Liver (tissue), 8 donors: ENCODE measurements at regions not wholly inside any gene's neighbourhood (a gene's known extent, or its start where the extent isn't known, plus 50 kb on each side); places are given as distances from the start of the nearest gene placed in this dataset.

ENCODE experiments used
- DNase-seq: peaks from one replicate; pipeline ENCODE4 v3.0.0-alpha.2; 2017; ENCODE audit warnings: low spot score
- H3K27ac ChIP-seq, 2 donors: one replicate each; pipeline ENCODE4 v1.7.0; 2013; ENCODE audit warnings: inconsistent platforms in 2 of 2, low read length in 2 of 2, control low read depth in 1 of 2, low read depth in 1 of 2, mild to moderate bottlenecking in 1 of 2
- H3K27me3 ChIP-seq, 4 donors: one replicate each; pipeline versions ENCODE4 v1.6.1 to v1.7.0; 2013; ENCODE audit warnings: low read length in 3 of 4, inconsistent platforms in 1 of 4, mild to moderate bottlenecking in 1 of 4, moderate library complexity in 1 of 4; ENCODE audit not compliant: control insufficient read depth in 4 of 4, insufficient read depth in 4 of 4
- H3K36me3 ChIP-seq, 4 donors: one replicate each; pipeline versions ENCODE4 v1.6.1 to v1.7.0; 2013; ENCODE audit warnings: low read length in 3 of 4, mild to moderate bottlenecking in 3 of 4, low read depth in 1 of 4, moderate library complexity in 1 of 4; ENCODE audit not compliant: control insufficient read depth in 4 of 4, insufficient read depth in 3 of 4
- H3K4me1 ChIP-seq, 4 donors: one replicate each; pipeline versions ENCODE4 v1.6.1 to v1.7.0; 2013; ENCODE audit warnings: low read length in 3 of 4, mild to moderate bottlenecking in 3 of 4, moderate library complexity in 1 of 4; ENCODE audit not compliant: control insufficient read depth in 4 of 4, insufficient read depth in 4 of 4
- H3K4me3 ChIP-seq, 3 donors: one replicate each; pipeline versions ENCODE4 v1.6.1 to v1.7.0; 2013; ENCODE audit warnings: low read length in 3 of 3, control low read depth in 1 of 3, low read depth in 1 of 3, mild to moderate bottlenecking in 1 of 3
- H3K9ac ChIP-seq, 2 donors: one replicate each; pipeline ENCODE4 v1.7.0; 2013; ENCODE audit warnings: low read length in 2 of 2, mild to moderate bottlenecking in 2 of 2, moderate library complexity in 2 of 2, control low read depth in 1 of 2, low read depth in 1 of 2
- H3K9me3 ChIP-seq, 4 donors: one replicate each; pipeline versions ENCODE4 v1.6.1 to v1.7.0; 2013; ENCODE audit warnings: low read length in 3 of 4; ENCODE audit not compliant: control insufficient read depth in 4 of 4
- EGR1 ChIP-seq, 2 donors: IDR thresholded peaks; 2 replicates each; pipeline ENCODE4 v1.6.1; 2016 to 2018; ENCODE audit warnings: antibody characterized with exemption in 2 of 2, low read depth in 2 of 2
- FOXA1 ChIP-seq: IDR thresholded peaks from 2 replicates; pipeline ENCODE4 v1.6.1; 2016; ENCODE audit warnings: antibody characterized with exemption
- FOXA2 ChIP-seq: IDR thresholded peaks from 2 replicates; pipeline ENCODE4 v1.6.1; 2016; ENCODE audit warnings: antibody characterized with exemption
- GABPA ChIP-seq, 2 donors: IDR thresholded peaks in 1 of 2; conservative IDR thresholded peaks in 1 of 2; 2 replicates each; pipeline ENCODE4 v1.6.1; 2016; ENCODE audit warnings: antibody characterized with exemption in 2 of 2, mild to moderate bottlenecking in 1 of 2, moderate library complexity in 1 of 2
- HNF4A ChIP-seq, 2 donors: conservative IDR thresholded peaks; 2 replicates each; pipeline ENCODE4 v1.6.1; 2016; ENCODE audit warnings: antibody characterized with exemption in 2 of 2, mild to moderate bottlenecking in 2 of 2
- HNF4G ChIP-seq: IDR thresholded peaks from 2 replicates; pipeline ENCODE4 v1.6.1; 2016; ENCODE audit warnings: antibody characterized with exemption
- JUND ChIP-seq, 2 donors: IDR thresholded peaks; 2 replicates each; pipeline ENCODE4 v1.6.1; 2016; ENCODE audit warnings: antibody characterized with exemption in 2 of 2
- MAX ChIP-seq: IDR thresholded peaks from 2 replicates; pipeline ENCODE4 v1.6.1; 2016; ENCODE audit warnings: antibody characterized with exemption
- NR2F2 ChIP-seq: IDR thresholded peaks from 2 replicates; pipeline ENCODE4 v1.6.1; 2016; ENCODE audit warnings: antibody characterized with exemption
- RAD21 ChIP-seq, 2 donors: IDR thresholded peaks; 2 replicates each; pipeline ENCODE4 v1.6.1; 2016; ENCODE audit warnings: antibody characterized with exemption in 2 of 2, mild to moderate bottlenecking in 2 of 2
- RXRA ChIP-seq, 2 donors: IDR thresholded peaks; 2 replicates each; pipeline ENCODE4 v1.6.1; 2017 to 2018; ENCODE audit warnings: antibody characterized with exemption in 2 of 2, mild to moderate bottlenecking in 1 of 2
- SP1 ChIP-seq: IDR thresholded peaks from 2 replicates; pipeline ENCODE4 v1.6.1; 2018; ENCODE audit warnings: antibody characterized with exemption, mild to moderate bottlenecking
- TAF1 ChIP-seq: conservative IDR thresholded peaks from 2 replicates; pipeline ENCODE4 v1.6.1; 2016; ENCODE audit warnings: antibody characterized with exemption, mild to moderate bottlenecking
- YY1 ChIP-seq: IDR thresholded peaks from 2 replicates; pipeline ENCODE4 v1.6.1; 2016; ENCODE audit warnings: antibody characterized with exemption, mild to moderate bottlenecking
- WGBS: extraction: QIAGEN DNeasy Blood & Tissue Kit; methylation state at CpG from one replicate; pipeline ENCODE4 v1.1.7; 2013; 5-methylcytosine and 5-hydroxymethylcytosine counted together
- TF ChIP-seq, protein P1 (sequence below): IDR thresholded peaks from 2 replicates; pipeline ENCODE4 v1.6.1; 2016; ENCODE audit warnings: antibody characterized with exemption
- TF ChIP-seq, protein P2 (sequence below): fragments of 150-350 bp; IDR thresholded peaks from 2 replicates; pipeline ENCODE4 v1.5.1; 2017; ENCODE audit warnings: improper control_type of control experiment, low read depth, low read length; ENCODE audit not compliant: missing input control
- TF ChIP-seq, protein P3 (sequence below): IDR thresholded peaks from 2 replicates; pipeline ENCODE4 v1.6.1; 2016; ENCODE audit warnings: antibody characterized with exemption
- TF ChIP-seq, protein P4 (sequence below): IDR thresholded peaks from 2 replicates; pipeline ENCODE4 v1.6.1; 2016; ENCODE audit warnings: antibody characterized with exemption, mild to moderate bottlenecking
- donor health status: healthy.
- donor health status: healthy.
- donor health status: healthy.
- donor health status: healthy.
- donor health status: healthy.

GRCh38 chr9:20255052-20255451, 367.2 kb downstream of the MLLT3 start:
- H3K9me3 ChIP-seq, result no peaks in the 10 kb centered on the region
- no peaks in the 10 kb centered on the region for H3K36me3 ChIP-seq
- no peak overlapping the region for H3K4me3 ChIP-seq
- no peak for DNase-seq
- no peak overlapping the region for H3K27ac ChIP-seq
- no peaks in the 10 kb centered on the region for H3K4me1 ChIP-seq
- WGBS, result 80% methylated on average over 3 of the region's 3 CpGs
- no peak overlapping the region for H3K9ac ChIP-seq
- no peaks in the 10 kb centered on the region for H3K27me3 ChIP-seq
- TF ChIP-seq JUND (IDR thresholded peaks at IDR 0.05), result no peak
- TF ChIP-seq SP1, result no peak

- 77% methylated on average over 5 of the region's 5 CpGs for WGBS
- no peak overlapping the region for H3K27ac ChIP-seq
- H3K27me3 ChIP-seq, result no peaks in the 10 kb centered on the region
- H3K4me1 ChIP-seq, result no peaks in the 10 kb centered on the region
- H3K4me3 ChIP-seq, result no peak overlapping the region
- no peaks in the 10 kb centered on the region for H3K36me3 ChIP-seq
- DNase-seq, result no peak
- H3K9me3 ChIP-seq, result no peaks in the 10 kb centered on the region
- TF ChIP-seq HNF4A (conservative IDR thresholded peaks at IDR 0.05) (no peak), RXRA (IDR thresholded peaks at IDR 0.05) (no peak)
- H3K9ac ChIP-seq, result no peak overlapping the region
Observed at GRCh38 chr9:20253635-20254034, 368.7 kb downstream of the MLLT3 start.

GRCh38 chr9:20252778-20253177, 369.5 kb downstream of the MLLT3 start:
- 74% methylated on average over 1 of the region's 1 CpG for WGBS
- TF ChIP-seq YY1 (no peak), HNF4G (no peak), RAD21 (IDR thresholded peaks at IDR 0.05) (no peak), HNF4A (conservative IDR thresholded peaks at IDR 0.05) (no peak), MAX (no peak), RXRA (IDR thresholded peaks at IDR 0.05) (no peak), FOXA1 (no peak), JUND (IDR thresholded peaks at IDR 0.05) (no peak), NR2F2 (no peak), GABPA (IDR thresholded peaks at IDR 0.05 in 1 of 2, conservative IDR thresholded peaks at IDR 0.05 in 1 of 2) (no peak), TAF1 (no peak), EGR1 (IDR thresholded peaks at IDR 0.05; ENCODE audit: low read depth in 2 of 2) (no peak), SP1 (no peak), FOXA2 (no peak)
- TF ChIP-seq, protein P1, sequence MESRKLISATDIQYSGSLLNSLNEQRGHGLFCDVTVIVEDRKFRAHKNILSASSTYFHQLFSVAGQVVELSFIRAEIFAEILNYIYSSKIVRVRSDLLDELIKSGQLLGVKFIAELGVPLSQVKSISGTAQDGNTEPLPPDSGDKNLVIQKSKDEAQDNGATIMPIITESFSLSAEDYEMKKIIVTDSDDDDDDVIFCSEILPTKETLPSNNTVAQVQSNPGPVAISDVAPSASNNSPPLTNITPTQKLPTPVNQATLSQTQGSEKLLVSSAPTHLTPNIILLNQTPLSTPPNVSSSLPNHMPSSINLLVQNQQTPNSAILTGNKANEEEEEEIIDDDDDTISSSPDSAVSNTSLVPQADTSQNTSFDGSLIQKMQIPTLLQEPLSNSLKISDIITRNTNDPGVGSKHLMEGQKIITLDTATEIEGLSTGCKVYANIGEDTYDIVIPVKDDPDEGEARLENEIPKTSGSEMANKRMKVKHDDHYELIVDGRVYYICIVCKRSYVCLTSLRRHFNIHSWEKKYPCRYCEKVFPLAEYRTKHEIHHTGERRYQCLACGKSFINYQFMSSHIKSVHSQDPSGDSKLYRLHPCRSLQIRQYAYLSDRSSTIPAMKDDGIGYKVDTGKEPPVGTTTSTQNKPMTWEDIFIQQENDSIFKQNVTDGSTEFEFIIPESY, result no peak
- TF ChIP-seq, protein P2, sequence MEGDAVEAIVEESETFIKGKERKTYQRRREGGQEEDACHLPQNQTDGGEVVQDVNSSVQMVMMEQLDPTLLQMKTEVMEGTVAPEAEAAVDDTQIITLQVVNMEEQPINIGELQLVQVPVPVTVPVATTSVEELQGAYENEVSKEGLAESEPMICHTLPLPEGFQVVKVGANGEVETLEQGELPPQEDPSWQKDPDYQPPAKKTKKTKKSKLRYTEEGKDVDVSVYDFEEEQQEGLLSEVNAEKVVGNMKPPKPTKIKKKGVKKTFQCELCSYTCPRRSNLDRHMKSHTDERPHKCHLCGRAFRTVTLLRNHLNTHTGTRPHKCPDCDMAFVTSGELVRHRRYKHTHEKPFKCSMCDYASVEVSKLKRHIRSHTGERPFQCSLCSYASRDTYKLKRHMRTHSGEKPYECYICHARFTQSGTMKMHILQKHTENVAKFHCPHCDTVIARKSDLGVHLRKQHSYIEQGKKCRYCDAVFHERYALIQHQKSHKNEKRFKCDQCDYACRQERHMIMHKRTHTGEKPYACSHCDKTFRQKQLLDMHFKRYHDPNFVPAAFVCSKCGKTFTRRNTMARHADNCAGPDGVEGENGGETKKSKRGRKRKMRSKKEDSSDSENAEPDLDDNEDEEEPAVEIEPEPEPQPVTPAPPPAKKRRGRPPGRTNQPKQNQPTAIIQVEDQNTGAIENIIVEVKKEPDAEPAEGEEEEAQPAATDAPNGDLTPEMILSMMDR, result no peak
- TF ChIP-seq, protein P3, sequence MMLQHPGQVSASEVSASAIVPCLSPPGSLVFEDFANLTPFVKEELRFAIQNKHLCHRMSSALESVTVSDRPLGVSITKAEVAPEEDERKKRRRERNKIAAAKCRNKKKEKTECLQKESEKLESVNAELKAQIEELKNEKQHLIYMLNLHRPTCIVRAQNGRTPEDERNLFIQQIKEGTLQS, result no peak
- TF ChIP-seq, protein P4, sequence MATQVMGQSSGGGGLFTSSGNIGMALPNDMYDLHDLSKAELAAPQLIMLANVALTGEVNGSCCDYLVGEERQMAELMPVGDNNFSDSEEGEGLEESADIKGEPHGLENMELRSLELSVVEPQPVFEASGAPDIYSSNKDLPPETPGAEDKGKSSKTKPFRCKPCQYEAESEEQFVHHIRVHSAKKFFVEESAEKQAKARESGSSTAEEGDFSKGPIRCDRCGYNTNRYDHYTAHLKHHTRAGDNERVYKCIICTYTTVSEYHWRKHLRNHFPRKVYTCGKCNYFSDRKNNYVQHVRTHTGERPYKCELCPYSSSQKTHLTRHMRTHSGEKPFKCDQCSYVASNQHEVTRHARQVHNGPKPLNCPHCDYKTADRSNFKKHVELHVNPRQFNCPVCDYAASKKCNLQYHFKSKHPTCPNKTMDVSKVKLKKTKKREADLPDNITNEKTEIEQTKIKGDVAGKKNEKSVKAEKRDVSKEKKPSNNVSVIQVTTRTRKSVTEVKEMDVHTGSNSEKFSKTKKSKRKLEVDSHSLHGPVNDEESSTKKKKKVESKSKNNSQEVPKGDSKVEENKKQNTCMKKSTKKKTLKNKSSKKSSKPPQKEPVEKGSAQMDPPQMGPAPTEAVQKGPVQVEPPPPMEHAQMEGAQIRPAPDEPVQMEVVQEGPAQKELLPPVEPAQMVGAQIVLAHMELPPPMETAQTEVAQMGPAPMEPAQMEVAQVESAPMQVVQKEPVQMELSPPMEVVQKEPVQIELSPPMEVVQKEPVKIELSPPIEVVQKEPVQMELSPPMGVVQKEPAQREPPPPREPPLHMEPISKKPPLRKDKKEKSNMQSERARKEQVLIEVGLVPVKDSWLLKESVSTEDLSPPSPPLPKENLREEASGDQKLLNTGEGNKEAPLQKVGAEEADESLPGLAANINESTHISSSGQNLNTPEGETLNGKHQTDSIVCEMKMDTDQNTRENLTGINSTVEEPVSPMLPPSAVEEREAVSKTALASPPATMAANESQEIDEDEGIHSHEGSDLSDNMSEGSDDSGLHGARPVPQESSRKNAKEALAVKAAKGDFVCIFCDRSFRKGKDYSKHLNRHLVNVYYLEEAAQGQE, result no peak
- Histone ChIP-seq H3K27me3 (no peaks in the 10 kb centered on the region), H3K9ac (no peak overlapping the region), H3K36me3 (no peaks in the 10 kb centered on the region), H3K9me3 (no peaks in the 10 kb centered on the region), H3K4me1 (no peaks in the 10 kb centered on the region), H3K4me3 (no peak overlapping the region), H3K27ac (no peak overlapping the region)
- no peak for DNase-seq
